ENCODE measurements at regions not wholly inside any gene's neighbourhood (a gene's known extent, or its start where the extent isn't known, plus 50 kb on each side); places are given as distances from the start of the nearest gene placed in this dataset.

GRCh38 chr3:75983609-75984290 lies 198.4 kb upstream of the ZNF717 start:
- no peaks in the 10 kb centered on the region for H4K20me1 ChIP-seq
- TF ChIP-seq Cebpa-rat (IDR thresholded peaks at IDR 0.05): no peak
- no peaks in the 10 kb centered on the region for H3K4me1 ChIP-seq
- H3K27ac ChIP-seq: no peak overlapping the region
- peaks cover 0 to 4% (median 0%) of the 10 kb centered on the region in 11 experiments; a peak in 1 of 22 replicates for H3K9me3 ChIP-seq (replicated peaks in 1 of 11)
- no peaks in the 10 kb centered on the region for H3K36me3 ChIP-seq
- no peak overlapping the region for H3K9ac ChIP-seq
- no peak overlapping the region for H3K4me2 ChIP-seq
- no peaks in the 10 kb centered on the region for H3K27me3 ChIP-seq
- H3K4me3 ChIP-seq: no peak overlapping the region

- Histone ChIP-seq H3K4me1 (no peaks in the 10 kb centered on the region), H4K20me1 (no peaks in the 10 kb centered on the region), H3K4me2 (no peak overlapping the region), H3K9me3 (replicated peaks in 1 of 11) (peaks cover 0 to 4% (median 0%) of the 10 kb centered on the region in 11 experiments; a peak in 1 of 22 replicates), H3K9ac (no peak overlapping the region), H3K36me3 (no peaks in the 10 kb centered on the region), H3K27ac (no peak overlapping the region), H3K4me3 (no peak overlapping the region), H3K27me3 (no peaks in the 10 kb centered on the region)
- no peak for TF ChIP-seq Cebpa-rat (IDR thresholded peaks at IDR 0.05)
Observed at GRCh38 chr3:75985432-75985831, 200.1 kb upstream of the ZNF717 start.

GRCh38 chr3:76010252-76010651 lies 224.9 kb upstream of the ZNF717 start:
- Histone ChIP-seq H3K36me3 (no peaks in the 10 kb centered on the region), H3K4me1 (no peaks in the 10 kb centered on the region), H3K27ac (no peak overlapping the region), H4K20me1 (no peaks in the 10 kb centered on the region), H3K9me3 (replicated peaks in 1 of 11) (peaks cover 6 to 27% (median 20%) of the 10 kb centered on the region in 11 experiments; a peak in 21 of 22 replicates), H3K27me3 (no peaks in the 10 kb centered on the region), H3K4me3 (no peak overlapping the region), H3K9ac (no peak overlapping the region), H3K4me2 (no peak overlapping the region)
- TF ChIP-seq Cebpa-rat (IDR thresholded peaks at IDR 0.05): no peak

GRCh38 chr3:76011121-76011520 lies 225.8 kb upstream of the ZNF717 start:
- Histone ChIP-seq H3K4me1 (no peaks in the 10 kb centered on the region), H3K4me2 (no peak overlapping the region), H3K27me3 (no peaks in the 10 kb centered on the region), H3K4me3 (no peak overlapping the region), H3K9ac (no peak overlapping the region), H4K20me1 (no peaks in the 10 kb centered on the region), H3K9me3 (replicated peaks in 1 of 11) (peaks cover 6 to 27% (median 20%) of the 10 kb centered on the region in 11 experiments; a peak in 21 of 22 replicates), H3K27ac (no peak overlapping the region), H3K36me3 (no peaks in the 10 kb centered on the region)
- TF ChIP-seq Cebpa-rat (IDR thresholded peaks at IDR 0.05): no peak

GRCh38 chr3:76015496-76015895 lies 230.1 kb upstream of the ZNF717 start:
- H3K4me3 ChIP-seq: no peak overlapping the region
- no peak for TF ChIP-seq Cebpa-rat (IDR thresholded peaks at IDR 0.05)
- no peak overlapping the region for H3K9ac ChIP-seq
- H3K27ac ChIP-seq: no peak overlapping the region
- H3K27me3 ChIP-seq: no peaks in the 10 kb centered on the region
- H3K4me2 ChIP-seq: no peak overlapping the region
- H3K9me3 ChIP-seq (replicated peaks in 1 of 11): peaks cover 6 to 26% (median 15%) of the 10 kb centered on the region in 11 experiments; a peak in 21 of 22 replicates
- no peaks in the 10 kb centered on the region for H3K36me3 ChIP-seq
- H3K4me1 ChIP-seq: no peaks in the 10 kb centered on the region
- no peaks in the 10 kb centered on the region for H4K20me1 ChIP-seq

GRCh38 chr3:76016111-76016510 lies 230.8 kb upstream of the ZNF717 start:
- Histone ChIP-seq H3K9me3 (replicated peaks in 1 of 11) (peaks cover 6 to 26% (median 17%) of the 10 kb centered on the region in 11 experiments; a peak in 21 of 22 replicates), H3K36me3 (no peaks in the 10 kb centered on the region), H3K4me1 (no peaks in the 10 kb centered on the region), H4K20me1 (no peaks in the 10 kb centered on the region), H3K27ac (no peak overlapping the region), H3K9ac (no peak overlapping the region), H3K4me3 (no peak overlapping the region), H3K27me3 (no peaks in the 10 kb centered on the region), H3K4me2 (no peak overlapping the region)
- no peak for TF ChIP-seq Cebpa-rat (IDR thresholded peaks at IDR 0.05)

- no peaks in the 10 kb centered on the region for H3K27me3 ChIP-seq
- no peaks in the 10 kb centered on the region for H3K36me3 ChIP-seq
- no peak overlapping the region for H3K4me2 ChIP-seq
- no peaks in the 10 kb centered on the region for H3K4me1 ChIP-seq
- peaks cover 6 to 32% (median 20%) of the 10 kb centered on the region in 11 experiments; a peak in 21 of 22 replicates for H3K9me3 ChIP-seq (replicated peaks in 1 of 11)
- no peak overlapping the region for H3K9ac ChIP-seq
- no peaks in the 10 kb centered on the region for H4K20me1 ChIP-seq
- no peak overlapping the region for H3K4me3 ChIP-seq
- H3K27ac ChIP-seq: no peak overlapping the region
- no peak for TF ChIP-seq Cebpa-rat (IDR thresholded peaks at IDR 0.05)
Observed at GRCh38 chr3:76016769-76017439, 231.6 kb upstream of the ZNF717 start.

GRCh38 chr3:76021376-76021775 lies 236.0 kb upstream of the ZNF717 start:
- Histone ChIP-seq H3K4me1 (peaks cover 0 to 7% (median 0%) of the 10 kb centered on the region in 10 experiments; a peak in 2 of 20 replicates), H3K4me2 (no peak overlapping the region), H3K9me3 (replicated peaks in 1 of 11) (peaks cover 0 to 33% (median 14%) of the 10 kb centered on the region in 11 experiments; a peak in 10 of 22 replicates), H3K9ac (no peak overlapping the region), H3K36me3 (peaks cover 0 to 5% (median 0%) of the 10 kb centered on the region in 11 experiments; a peak in 1 of 22 replicates), H3K27ac (no peak overlapping the region), H3K4me3 (no peak overlapping the region), H3K27me3 (no peaks in the 10 kb centered on the region), H4K20me1 (no peaks in the 10 kb centered on the region)
- no peak for TF ChIP-seq Cebpa-rat (IDR thresholded peaks at IDR 0.05)

- Histone ChIP-seq H3K36me3 (peaks cover 0 to 5% (median 0%) of the 10 kb centered on the region in 11 experiments; a peak in 1 of 22 replicates), H3K4me1 (peaks cover 0 to 7% (median 0%) of the 10 kb centered on the region in 10 experiments; a peak in 2 of 20 replicates), H3K9ac (no peak overlapping the region), H3K27me3 (no peaks in the 10 kb centered on the region), H4K20me1 (no peaks in the 10 kb centered on the region), H3K27ac (no peak overlapping the region), H3K4me2 (no peak overlapping the region), H3K4me3 (no peak overlapping the region), H3K9me3 (replicated peaks in 1 of 11) (peaks cover 0 to 62% (median 36%) of the 10 kb centered on the region in 11 experiments; a peak in 14 of 22 replicates)
- TF ChIP-seq Cebpa-rat (IDR thresholded peaks at IDR 0.05): no peak
Observed at GRCh38 chr3:76024640-76025039, 239.3 kb upstream of the ZNF717 start.

Data from BLaER1 treated with 17β-estradiol and CSF1 and Interleukin-3, amounts not matched to agents 10 nM and 100 nM (cell line).